ENCODE measurements at regions not wholly inside any gene's neighbourhood (a gene's known extent, or its start where the extent isn't known, plus 50 kb on each side); places are given as distances from the start of the nearest gene placed in this dataset.
"Not testable (repeated sequence)": the region's sequence is repeated elsewhere in the genome, so short reads cannot be mapped to it uniquely, and the experiment has no call there.

- no peak for DNase-seq (ENCODE audit: low spot score)
Measured at GRCh38 chr10:109280837-109281236, 642.5 kb downstream of the XPNPEP1 start.

DNA sequence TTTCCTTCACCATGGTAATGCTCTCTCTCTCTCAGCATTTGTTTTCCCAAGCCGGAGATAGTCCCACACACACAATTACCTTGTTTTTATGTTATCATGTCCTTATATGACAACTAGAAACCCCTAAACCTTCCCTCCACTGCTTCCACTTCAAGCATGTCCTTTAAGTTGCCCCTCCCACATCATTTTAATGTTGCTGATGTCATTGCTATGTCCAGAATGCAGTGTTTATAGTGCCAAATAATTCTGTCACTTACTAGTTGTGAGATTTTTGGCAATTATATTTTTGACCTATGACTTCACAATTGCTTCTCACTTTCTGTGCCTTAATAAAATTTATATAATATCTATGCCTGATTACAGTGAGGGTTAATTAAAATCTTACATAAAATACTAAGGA is 645.9 kb downstream of the XPNPEP1 start:
- no peak for DNase-seq (ENCODE audit: low spot score)

DNA sequence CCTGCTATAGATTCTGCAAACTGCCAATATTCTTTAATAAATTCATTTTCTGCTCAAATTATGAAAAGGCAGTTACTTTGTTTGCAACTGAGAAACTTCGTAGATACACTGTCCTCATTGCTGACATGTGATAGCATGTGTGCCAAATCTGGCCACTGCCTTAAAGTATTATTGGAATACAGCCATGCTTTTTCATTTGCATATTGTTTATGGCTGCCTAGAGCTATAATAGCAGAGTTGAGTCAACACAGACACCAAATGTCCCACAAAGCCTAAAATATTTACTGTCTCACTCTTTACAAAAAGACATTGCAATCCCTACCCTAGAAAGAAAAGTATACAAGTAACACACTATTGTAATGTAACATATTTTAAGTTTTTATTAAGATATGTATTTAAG is 647.4 kb downstream of the XPNPEP1 start:
- no peak for DNase-seq (ENCODE audit: low spot score)

DNA sequence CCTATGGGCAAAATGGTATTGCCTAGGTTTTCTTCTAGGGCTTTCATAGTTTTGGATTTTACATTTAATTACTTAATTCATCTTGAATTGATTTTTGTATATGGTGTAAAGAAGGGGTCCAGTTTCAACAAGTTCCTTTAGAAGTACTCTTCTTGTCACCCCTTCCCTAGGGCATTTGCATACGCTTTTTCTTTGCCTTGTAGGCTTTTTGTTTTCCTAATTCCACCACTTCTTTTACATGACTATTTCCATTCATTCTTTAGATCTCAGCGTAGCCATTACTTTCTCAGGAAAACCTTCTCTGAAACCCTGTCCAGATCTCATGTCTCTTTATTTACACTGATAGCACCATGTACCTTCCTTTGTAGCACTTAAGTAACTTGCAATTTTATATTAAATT is 648.6 kb downstream of the XPNPEP1 start:
- DNase-seq (ENCODE audit: low spot score) = no peak

GRCh38 chr10:109270173-109270572 is 653.1 kb downstream of the XPNPEP1 start:
- DNase-seq (ENCODE audit: low spot score) = no peak

- DNase-seq (ENCODE audit: low spot score) = no peak
Measured at GRCh38 chr10:109264004-109264403, 659.3 kb downstream of the XPNPEP1 start.

GRCh38 chr10:109261231-109261630 is 662.1 kb downstream of the XPNPEP1 start:
- DNase-seq (ENCODE audit: low spot score) = no peak

GRCh38 chr10:109259293-109259692 is 664.0 kb downstream of the XPNPEP1 start:
- no peak for DNase-seq (ENCODE audit: low spot score)

DNA sequence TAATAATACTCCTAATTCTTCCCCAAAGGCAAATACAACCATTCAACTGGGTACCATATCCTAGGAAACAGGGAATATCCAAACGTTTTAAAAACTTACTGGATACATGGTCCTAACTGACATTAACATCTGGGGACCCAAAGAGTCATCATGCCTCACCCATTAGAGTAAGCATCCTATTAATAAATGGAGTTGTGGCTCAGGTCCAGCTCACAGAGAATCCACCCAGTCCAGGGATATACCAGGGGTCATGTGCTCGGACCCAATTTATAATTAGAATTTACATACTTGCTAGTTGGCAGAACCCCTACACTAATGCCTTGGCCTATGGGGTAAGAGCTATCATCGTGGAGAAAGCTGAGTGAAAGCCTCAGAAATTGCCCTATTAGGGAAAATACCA is 670.0 kb downstream of the XPNPEP1 start:
- DNase-seq (ENCODE audit: low spot score) = no peak

DNA sequence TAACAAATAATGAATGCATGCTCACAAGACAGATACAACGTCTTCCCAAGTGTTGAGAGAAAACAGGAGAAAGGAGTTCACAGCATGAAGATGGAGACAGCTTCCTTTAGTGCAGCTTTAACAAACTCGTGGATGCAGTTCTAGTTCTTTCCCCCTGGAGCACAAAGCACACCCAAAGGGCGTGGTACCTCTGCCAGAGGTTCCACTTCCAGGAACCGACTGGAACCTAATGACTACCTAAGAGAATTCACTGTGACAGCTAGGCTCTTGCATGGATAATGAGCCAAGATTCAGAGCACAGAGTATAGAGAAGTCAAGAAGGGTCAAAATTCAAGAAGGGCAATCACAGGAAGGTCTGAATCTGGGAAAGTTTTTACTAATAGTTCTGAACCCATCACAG is 673.2 kb downstream of the XPNPEP1 start:
- no peak for DNase-seq (ENCODE audit: low spot score)

DNA sequence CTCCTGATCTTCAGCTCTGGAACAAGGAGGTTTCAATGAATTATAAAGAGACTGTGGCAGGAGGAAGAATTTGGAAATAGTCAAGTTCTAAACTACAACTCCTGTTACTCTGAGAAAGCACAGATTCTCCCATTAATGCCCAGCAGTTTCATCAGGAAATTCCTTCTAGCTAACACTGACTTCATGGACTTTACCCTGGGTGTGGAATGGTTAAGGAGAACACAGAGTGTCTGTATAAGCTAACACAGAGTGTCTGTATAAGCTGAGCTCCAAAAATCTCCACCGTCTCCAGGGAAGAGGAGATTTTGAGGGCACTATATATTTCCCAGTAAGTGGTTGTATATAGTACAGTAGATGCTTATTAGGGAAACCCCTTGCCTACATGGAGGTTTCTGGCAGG is 675.5 kb downstream of the XPNPEP1 start:
- DNase-seq (ENCODE audit: low spot score) = no peak

- no peak for DNase-seq (ENCODE audit: low spot score)
Measured at GRCh38 chr10:109245821-109246220, 677.5 kb downstream of the XPNPEP1 start.

DNA sequence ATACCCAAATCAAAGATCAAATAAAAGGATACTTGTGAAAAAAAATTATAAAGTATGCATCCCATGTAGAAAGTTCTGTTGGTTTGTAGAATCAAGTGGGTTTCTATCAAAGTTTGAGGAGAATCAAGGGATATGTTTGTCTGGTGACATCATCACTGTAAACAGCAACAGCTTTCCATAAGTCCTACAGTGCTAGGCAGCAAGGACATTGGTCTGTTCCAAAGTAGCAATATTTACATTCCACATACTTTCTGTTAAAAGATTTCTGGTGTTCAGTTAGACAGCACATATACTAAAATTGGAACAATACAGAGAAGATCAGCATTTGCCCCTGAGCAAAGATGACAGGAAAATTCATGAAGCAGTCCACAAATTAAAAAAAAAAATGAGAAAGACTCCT is 683.9 kb downstream of the XPNPEP1 start:
- DNase-seq (ENCODE audit: low spot score) = no peak

DNA sequence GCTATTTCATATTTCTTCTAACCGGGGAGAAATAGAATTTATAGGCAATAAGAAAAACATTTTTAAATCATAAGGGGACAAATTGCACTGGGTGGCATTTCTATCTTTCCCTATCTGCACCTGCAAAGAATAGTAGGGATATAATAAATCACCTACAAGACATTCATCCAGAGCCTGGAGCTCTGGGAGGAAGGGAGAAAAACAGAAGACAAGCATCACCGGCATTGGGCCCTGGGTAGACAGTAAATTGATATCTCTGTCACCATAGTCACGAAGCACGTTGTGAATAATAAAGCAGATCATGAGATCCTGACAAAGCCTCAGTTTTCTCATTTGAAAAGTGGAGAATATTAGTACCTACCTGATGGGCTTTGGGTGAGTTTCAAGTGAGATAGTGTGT is 685.6 kb downstream of the XPNPEP1 start:
- no peak for DNase-seq (ENCODE audit: low spot score)

GRCh38 chr10:109237050-109237449 is 686.3 kb downstream of the XPNPEP1 start:
- DNase-seq (ENCODE audit: low spot score) = no peak

GRCh38 chr10:109223533-109223932 is 699.8 kb downstream of the XPNPEP1 start:
- DNase-seq (ENCODE audit: low spot score) = not testable (repeated sequence)

GRCh38 chr10:109219935-109220605 is 703.2 kb downstream of the XPNPEP1 start:
- no peak for DNase-seq (ENCODE audit: low spot score)

DNA sequence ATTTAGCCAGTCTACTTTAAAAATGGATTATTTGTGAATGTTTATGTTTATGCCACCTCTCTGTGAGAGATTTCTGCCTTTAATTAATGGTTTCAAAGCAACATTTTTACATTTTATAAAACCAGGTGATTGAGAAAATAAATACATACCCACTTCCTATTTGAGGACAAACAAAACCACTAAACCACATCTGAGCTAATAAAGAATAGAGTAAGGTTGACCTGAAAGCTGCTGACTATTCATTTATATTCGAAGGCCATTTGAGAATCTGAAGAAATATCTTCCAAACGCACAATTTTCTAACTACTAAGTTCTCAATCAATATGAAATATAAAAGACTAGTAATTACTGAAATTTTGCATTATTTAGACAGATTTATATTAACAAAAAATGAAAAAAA is 705.1 kb downstream of the XPNPEP1 start:
- DNase-seq (ENCODE audit: low spot score) = no peak

DNA sequence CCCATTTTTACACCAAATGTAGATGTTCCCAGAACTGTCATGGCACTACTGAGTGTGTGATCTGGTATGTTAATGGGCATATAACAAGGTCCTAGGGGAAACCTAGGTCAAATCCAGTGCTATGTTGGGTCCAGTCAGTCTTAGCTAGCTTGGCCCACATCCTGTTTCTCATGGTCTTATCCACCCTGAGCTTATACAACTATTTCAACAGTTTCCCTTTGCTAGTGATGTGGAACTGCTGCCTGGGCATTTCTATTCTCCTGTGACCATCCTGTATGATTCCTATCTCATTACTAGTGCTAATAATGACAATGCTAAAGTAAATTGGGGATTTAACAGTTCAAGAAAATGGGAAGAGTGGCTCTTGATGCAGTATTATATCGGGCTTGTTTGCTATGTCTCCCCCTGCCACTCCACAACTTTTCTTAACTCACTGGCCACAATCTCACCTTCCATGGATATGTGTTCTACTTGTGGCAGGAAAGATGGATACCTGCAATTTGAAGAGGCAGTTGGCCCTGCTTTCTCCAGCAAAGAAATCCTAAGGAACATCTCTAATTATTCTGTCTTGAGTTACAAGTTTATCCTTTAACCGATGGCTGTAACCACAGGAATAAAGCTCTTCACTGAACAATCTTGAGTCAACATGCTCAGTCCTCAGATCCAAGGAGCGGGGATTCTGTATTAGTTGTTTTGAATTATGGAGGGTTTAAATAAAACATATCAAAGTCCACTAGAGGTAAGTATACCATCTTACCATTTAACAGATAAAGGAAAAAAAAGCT is 707.8 kb downstream of the XPNPEP1 start:
- no peak for DNase-seq (ENCODE audit: low spot score)

DNA sequence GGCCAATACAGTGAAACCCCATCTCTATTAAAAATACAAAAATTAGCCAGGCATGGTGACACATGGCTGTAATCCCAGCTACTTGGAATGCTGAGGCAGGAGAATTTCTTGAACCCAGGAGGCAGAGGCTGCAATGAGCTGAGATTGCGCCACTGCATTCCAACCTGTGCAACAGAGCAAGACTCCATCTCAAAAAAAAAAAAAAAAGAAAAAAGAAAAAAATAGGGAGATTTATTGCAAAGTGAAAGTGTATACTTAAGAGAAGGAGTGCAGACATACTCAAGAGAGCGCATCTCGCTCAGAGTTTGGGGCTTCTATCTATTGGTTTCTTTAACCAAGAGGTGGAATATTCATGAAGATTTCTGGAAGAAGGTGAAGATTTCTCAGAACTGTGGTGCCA is 708.4 kb downstream of the XPNPEP1 start:
- not testable (repeated sequence) for DNase-seq (ENCODE audit: low spot score)

DNA sequence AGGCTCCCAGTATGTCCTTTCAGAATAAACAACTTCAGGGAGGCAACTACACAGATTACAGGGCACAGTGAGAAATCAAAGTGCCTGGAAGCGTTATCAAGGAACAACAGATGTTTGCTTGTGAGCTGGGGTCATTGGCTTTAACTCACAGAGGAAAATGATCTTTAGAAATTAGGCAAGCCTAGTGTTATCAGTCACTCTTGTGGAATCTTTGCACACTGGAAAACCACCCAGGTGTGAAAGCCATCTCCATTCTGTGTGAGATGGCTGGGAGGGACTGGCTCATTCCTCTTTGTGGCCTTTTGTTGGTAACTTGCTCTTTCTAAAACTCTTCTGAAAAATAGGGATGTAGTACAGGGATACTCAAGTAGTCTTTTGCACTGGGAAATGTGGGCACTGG is 716.0 kb downstream of the XPNPEP1 start:
- no peak for DNase-seq (ENCODE audit: low spot score)

GRCh38 chr10:109205929-109206585 is 717.3 kb downstream of the XPNPEP1 start:
- DNase-seq (ENCODE audit: low spot score) = peak; percentile 44
